Ishikawa (cell line): ENCODE measurements at regions not wholly inside any gene's neighbourhood (a gene's known extent, or its start where the extent isn't known, plus 50 kb on each side); places are given as distances from the start of the nearest gene placed in this dataset.
A peak's percentile ranks its signal among the peaks of the same experiment; 100 is the strongest.

Source experiments
- CEBPB ChIP-seq: IDR thresholded peaks from 2 replicates; pipeline ENCODE4 v1.6.1; 2012
- CREB1 ChIP-seq: IDR thresholded peaks from 2 replicates; pipeline ENCODE4 v1.6.1; 2012; ENCODE audit warnings: low read depth
- EGR1 ChIP-seq: IDR thresholded peaks from 2 replicates; pipeline ENCODE4 v1.6.1; 2012
- EP300 ChIP-seq: IDR thresholded peaks from 2 replicates; pipeline ENCODE4 v1.6.1; 2012; ENCODE audit warnings: borderline replicate concordance
- FOXM1 ChIP-seq: IDR thresholded peaks from 2 replicates; pipeline ENCODE4 v1.6.1; 2012; ENCODE audit warnings: low read depth, borderline replicate concordance
- NFIC ChIP-seq: IDR thresholded peaks from 2 replicates; pipeline ENCODE4 v1.6.1; 2012
- RAD21 ChIP-seq: IDR thresholded peaks from 2 replicates; pipeline ENCODE4 v1.6.1; 2012; ENCODE audit warnings: low read depth
- TAF1 ChIP-seq: IDR thresholded peaks from 2 replicates; pipeline ENCODE4 v1.6.1; 2012; ENCODE audit warnings: low read depth, mild to moderate bottlenecking
- TCF12 ChIP-seq: IDR thresholded peaks from 2 replicates; pipeline ENCODE4 v1.6.1; 2012; ENCODE audit warnings: low read depth
- TEAD4 ChIP-seq: IDR thresholded peaks from 2 replicates; pipeline ENCODE4 v1.6.1; 2012
- YY1 ChIP-seq: IDR thresholded peaks from 2 replicates; pipeline ENCODE4 v1.6.1; 2012; ENCODE audit warnings: low read depth
- ZBTB7A ChIP-seq: IDR thresholded peaks from 2 replicates; pipeline ENCODE4 v1.6.1; 2012; ENCODE audit warnings: low read depth
- TF ChIP-seq, protein P1 (sequence below): IDR thresholded peaks from 2 replicates; pipeline ENCODE4 v1.6.1; 2012; ENCODE audit warnings: low read depth, mild to moderate bottlenecking
- TF ChIP-seq, protein P2 (sequence below): IDR thresholded peaks from 2 replicates; pipeline ENCODE4 v1.6.1; 2012
- TF ChIP-seq, protein P3 (sequence below): IDR thresholded peaks from 2 replicates; pipeline ENCODE4 v1.6.1; 2012

DNA sequence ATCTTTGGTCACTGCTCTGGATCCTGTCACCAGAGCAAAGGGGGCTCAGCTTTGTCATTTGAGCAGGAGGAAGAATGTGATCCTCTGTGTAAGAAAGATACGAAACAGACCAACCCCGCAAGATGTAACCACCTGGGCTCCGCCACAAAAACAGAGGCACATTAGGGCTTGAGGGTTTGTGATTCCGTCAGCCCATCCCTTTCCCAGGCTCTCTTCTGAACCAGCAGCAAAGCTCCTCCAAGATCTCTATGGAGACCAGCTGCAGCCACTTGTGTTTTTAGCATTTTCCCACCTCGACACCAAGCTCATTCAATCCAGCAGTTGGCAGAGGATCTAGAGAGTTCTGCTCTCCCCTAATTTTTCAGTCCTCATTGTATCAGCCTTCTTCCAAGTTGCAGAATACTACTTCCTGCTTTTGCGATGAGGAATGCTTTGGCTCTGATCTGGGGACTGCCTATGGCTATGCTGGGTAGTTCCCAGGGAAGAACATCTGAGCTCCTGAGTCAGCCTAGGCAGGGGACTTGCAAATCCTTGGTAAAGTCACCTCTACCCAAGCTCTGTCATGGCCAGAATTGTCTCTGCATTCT, 139.6 kb upstream of the RAB12 start:
- TF ChIP-seq YY1 (no peak), CREB1 (no peak), EGR1 (no peak), FOXM1 (no peak), TCF12 (no peak)
- TF ChIP-seq, protein P1, sequence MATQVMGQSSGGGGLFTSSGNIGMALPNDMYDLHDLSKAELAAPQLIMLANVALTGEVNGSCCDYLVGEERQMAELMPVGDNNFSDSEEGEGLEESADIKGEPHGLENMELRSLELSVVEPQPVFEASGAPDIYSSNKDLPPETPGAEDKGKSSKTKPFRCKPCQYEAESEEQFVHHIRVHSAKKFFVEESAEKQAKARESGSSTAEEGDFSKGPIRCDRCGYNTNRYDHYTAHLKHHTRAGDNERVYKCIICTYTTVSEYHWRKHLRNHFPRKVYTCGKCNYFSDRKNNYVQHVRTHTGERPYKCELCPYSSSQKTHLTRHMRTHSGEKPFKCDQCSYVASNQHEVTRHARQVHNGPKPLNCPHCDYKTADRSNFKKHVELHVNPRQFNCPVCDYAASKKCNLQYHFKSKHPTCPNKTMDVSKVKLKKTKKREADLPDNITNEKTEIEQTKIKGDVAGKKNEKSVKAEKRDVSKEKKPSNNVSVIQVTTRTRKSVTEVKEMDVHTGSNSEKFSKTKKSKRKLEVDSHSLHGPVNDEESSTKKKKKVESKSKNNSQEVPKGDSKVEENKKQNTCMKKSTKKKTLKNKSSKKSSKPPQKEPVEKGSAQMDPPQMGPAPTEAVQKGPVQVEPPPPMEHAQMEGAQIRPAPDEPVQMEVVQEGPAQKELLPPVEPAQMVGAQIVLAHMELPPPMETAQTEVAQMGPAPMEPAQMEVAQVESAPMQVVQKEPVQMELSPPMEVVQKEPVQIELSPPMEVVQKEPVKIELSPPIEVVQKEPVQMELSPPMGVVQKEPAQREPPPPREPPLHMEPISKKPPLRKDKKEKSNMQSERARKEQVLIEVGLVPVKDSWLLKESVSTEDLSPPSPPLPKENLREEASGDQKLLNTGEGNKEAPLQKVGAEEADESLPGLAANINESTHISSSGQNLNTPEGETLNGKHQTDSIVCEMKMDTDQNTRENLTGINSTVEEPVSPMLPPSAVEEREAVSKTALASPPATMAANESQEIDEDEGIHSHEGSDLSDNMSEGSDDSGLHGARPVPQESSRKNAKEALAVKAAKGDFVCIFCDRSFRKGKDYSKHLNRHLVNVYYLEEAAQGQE, result no peak

DNA sequence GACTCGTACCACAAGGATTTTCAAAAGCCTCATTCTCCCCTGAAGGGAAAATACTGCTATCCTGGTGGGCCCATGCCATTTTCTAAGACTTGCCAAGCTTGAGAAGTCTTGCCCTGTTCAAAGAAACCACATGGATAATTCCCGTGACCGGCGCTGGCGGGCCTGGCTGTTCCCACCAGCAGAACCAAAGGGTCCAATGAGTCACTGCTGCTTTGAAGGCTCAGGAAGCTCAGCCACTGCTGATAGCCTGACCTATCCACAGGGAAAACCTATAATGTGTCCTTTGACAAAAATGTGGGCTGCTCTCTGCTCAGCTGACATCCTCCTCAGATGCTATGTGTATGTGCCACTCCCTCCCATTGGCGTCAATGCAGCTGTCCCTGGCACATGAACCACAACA, 137.9 kb upstream of the RAB12 start:
- no peak for TF ChIP-seq CEBPB

DNA sequence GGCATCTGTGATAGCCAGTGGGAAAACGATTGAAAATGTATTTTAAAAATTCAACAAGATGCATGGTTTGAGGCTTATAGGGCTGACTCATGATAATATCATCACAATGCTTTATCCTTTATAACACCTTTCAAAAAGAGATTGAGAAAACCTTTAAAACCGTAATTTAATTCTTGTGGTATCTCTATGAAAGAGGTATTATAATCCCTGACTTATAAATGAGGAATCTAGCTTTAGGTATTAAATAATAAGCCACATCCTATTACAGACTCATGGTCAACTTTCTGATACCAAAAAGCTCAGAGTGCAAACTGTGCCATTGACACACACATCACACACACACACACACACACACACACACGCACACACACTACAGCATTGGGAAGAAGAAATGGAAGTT, 134.6 kb upstream of the RAB12 start:
- TF ChIP-seq RAD21 (no peak), TEAD4 (no peak), NFIC (no peak), CREB1 (no peak), ZBTB7A (no peak), EGR1 (no peak), TCF12 (no peak), CEBPB (no peak), FOXM1 (no peak), EP300 (no peak), YY1 (no peak), TAF1 (no peak)
- TF ChIP-seq, protein P2, sequence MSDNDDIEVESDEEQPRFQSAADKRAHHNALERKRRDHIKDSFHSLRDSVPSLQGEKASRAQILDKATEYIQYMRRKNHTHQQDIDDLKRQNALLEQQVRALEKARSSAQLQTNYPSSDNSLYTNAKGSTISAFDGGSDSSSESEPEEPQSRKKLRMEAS, result no peak
- TF ChIP-seq, protein P3, sequence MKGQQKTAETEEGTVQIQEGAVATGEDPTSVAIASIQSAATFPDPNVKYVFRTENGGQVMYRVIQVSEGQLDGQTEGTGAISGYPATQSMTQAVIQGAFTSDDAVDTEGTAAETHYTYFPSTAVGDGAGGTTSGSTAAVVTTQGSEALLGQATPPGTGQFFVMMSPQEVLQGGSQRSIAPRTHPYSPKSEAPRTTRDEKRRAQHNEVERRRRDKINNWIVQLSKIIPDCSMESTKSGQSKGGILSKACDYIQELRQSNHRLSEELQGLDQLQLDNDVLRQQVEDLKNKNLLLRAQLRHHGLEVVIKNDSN, result no peak
- TF ChIP-seq, protein P1, result no peak

DNA sequence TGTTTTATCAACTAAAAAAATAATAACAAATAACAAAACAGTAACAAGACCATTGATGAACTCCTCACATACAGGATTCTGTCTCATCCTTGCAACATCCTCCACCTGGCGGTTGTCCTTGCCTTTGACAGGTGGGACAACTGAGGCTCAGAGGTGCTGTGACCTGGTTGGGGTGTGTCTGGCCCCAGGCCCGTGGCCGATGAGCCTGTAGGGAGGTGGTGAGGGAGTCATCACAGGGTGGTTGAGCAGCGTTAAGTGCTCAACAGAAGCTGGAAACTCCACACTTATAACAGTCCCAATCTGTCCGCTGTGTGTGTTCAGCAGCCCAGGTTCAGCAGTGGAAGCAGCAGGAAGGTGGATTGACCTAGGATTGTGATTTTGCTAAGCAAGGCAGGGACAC, 131.6 kb upstream of the RAB12 start:
- TF ChIP-seq CREB1 (no peak), YY1 (no peak), EGR1 (no peak), EP300 (no peak), NFIC (no peak), TAF1 (no peak), FOXM1 (no peak)

DNA sequence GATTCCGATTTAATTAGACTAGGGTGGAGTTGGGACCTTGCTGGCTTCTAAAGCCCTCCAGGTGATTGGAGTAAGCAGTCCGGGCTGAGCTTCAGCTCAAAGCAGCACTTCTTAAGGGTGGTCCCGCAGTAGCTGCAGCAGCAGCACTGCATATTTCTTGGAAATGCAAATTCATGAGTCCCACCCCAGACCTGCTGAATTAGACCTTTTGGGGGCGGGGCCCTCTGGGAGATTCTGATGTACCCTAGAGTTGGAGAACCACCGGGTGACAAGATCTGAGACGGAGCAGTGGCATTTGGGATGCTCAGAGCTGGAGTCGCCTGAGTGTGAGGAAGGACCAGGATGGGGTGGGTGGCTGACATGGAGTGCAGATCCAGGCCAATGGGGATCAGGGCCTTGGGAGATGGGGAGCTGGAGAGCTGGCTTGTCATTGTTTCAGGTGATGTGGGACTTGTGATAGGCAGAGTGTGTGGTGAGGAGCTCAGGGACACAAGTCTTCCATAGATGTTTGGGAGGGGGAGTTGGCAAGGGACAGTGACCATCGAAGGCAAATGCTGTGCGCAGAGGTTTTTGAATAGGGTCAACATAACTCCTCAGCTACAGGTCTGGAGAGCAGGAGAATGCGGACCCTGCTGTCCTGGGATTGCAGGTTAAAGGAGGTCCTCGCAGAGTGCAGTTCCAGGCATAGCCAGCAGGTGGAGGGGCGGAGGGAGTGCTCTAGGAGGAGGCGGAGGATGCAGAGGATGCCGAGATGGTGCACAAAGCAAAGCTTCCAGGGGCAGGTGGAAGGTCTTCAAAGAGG, 130.9 kb upstream of the RAB12 start:
- TF ChIP-seq RAD21, result peak; percentile 43; the same call in 1 of the 2 replicates
- TF ChIP-seq, protein P3, result no peak

DNA sequence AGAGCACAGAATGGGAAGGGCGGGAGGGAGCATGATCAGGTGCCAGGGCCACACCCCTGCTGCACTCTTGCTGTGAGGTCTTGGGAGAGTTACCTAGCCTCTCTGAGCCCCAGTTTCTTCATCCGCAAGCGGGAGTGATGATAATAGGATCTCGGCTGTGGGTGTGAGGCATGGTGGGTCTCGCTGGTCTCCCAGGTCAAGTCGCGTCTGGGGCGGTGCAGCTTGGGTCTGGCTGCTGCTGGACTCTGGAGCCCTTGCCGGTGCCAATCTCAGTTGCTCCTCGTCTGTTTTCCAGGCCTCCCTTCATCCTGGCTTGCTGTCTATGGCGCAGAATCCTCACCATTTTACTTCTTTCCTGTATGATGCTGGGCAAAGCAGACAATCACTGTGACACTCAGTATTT, 130.3 kb upstream of the RAB12 start:
- TF ChIP-seq, protein P1, result no peak
- TF ChIP-seq TEAD4, result no peak
- no peak for TF ChIP-seq TCF12
- TF ChIP-seq EGR1, result no peak
- TF ChIP-seq EP300, result no peak
- TF ChIP-seq TAF1, result no peak
- TF ChIP-seq, protein P3, result no peak
- TF ChIP-seq CEBPB, result no peak
- no peak for TF ChIP-seq RAD21
